ENCODE measurements at regions not wholly inside any gene's neighbourhood (a gene's known extent, or its start where the extent isn't known, plus 50 kb on each side); places are given as distances from the start of the nearest gene placed in this dataset.

GRCh38 chr2:88252111-88252510 is 82.0 kb downstream of the THNSL2 start:
- TF ChIP-seq CTCF (IDR thresholded peaks at IDR 0.05) (no peak), POLR2AphosphoS5 (IDR thresholded peaks at IDR 0.05) (no peak)

Measured in upper lobe of left lung (tissue), 4 donors.